A549 (cell line): ENCODE measurements at regions not wholly inside any gene's neighbourhood (a gene's known extent, or its start where the extent isn't known, plus 50 kb on each side); places are given as distances from the start of the nearest gene placed in this dataset.

Experiments
- ATAC-seq, 2 experiments: fragments of 200-7000 bp in 1 of 2; fragments of >200 bp in 1 of 2; cut with Nextera tagmentation in 1 of 2; cut with Tn5 transposase in 1 of 2; 3 replicates each; pipeline versions ENCODE4 v1.8.0 to v1.9.1; 2018 to 2020; ENCODE audit warnings: mild to moderate bottlenecking in 1 of 2, moderate library complexity in 1 of 2
- CTCF ChIA-PET: fragments of 300-600 bp; sonication (Branson Sonifier 250); formaldehyde crosslinking; extraction: SDS; loops from one replicate; lab custom pipeline; 2021; ENCODE audit warnings: antibody characterized with exemption, inconsistent platforms; lab: Yijun Ruan, JAX
- POLR2A ChIA-PET: fragments of 350-600 bp; formaldehyde crosslinking; extraction: SDS; loops from one replicate; lab custom pipeline; 2021; ENCODE audit warnings: antibody characterized with exemption, inconsistent platforms; lab: Yijun Ruan, JAX
- DNase-seq, 2 experiments: peaks; one replicate each; pipeline versions ENCODE4 v3.0.0 to v3.0.0-alpha.2; 2011 to 2016; ENCODE audit warnings: low read depth in 1 of 2, low spot score in 1 of 2
- FAIRE-seq: peaks from 2 replicates; lab custom pipeline; 2011; peaks lifted over from hg19 to GRCh38; lab: Jason Lieb, UNC
- H3K27ac ChIP-seq, 2 experiments: fragments of >200 bp; sonication (Bioruptor Twin); formaldehyde crosslinking; 3 replicates each; pipeline ENCODE4 v1.5.1; 2016 to 2017
- H3K4me1 ChIP-seq: fragments of >200 bp; sonication (Bioruptor Twin); formaldehyde crosslinking; 3 replicates; pipeline ENCODE4 v1.6.1; 2016
- H3K4me2 ChIP-seq: fragments of >200 bp; sonication (Bioruptor Twin); formaldehyde crosslinking; 3 replicates; pipeline ENCODE4 v1.6.1; 2016
- H3K4me3 ChIP-seq: fragments of >200 bp; sonication (Bioruptor Twin); formaldehyde crosslinking; 3 replicates; pipeline ENCODE4 v1.5.1; 2016
- H3K9me3 ChIP-seq: fragments of >200 bp; sonication (Bioruptor Twin); formaldehyde crosslinking; 3 replicates; pipeline ENCODE4 v1.6.1; 2016
- BCL3 ChIP-seq: fragments of >200 bp; sonication (Bioruptor Twin); formaldehyde crosslinking; IDR thresholded peaks from 3 replicates; pipeline ENCODE4 v1.6.1; 2016
- CHD2 ChIP-seq: fragments of 150-350 bp; IDR thresholded peaks from 2 replicates; pipeline ENCODE4 v1.6.1; 2014; ENCODE audit warnings: low read length; ENCODE audit not compliant: partially characterized antibody
- CHD4 ChIP-seq: fragments of 200-600 bp; sonication (generic); IDR thresholded peaks from 2 replicates; pipeline ENCODE4 v1.6.1; 2016; ENCODE audit warnings: antibody characterized with exemption, mild to moderate bottlenecking, borderline replicate concordance
- EHMT2 ChIP-seq: fragments of 200-600 bp; sonication (generic); IDR thresholded peaks from 2 replicates; pipeline ENCODE4 v1.6.1; 2016; ENCODE audit warnings: antibody characterized with exemption, low read depth, mild to moderate bottlenecking, moderate library complexity
- FOXS1 ChIP-seq: fragments of 250-450 bp; sonication (Bioruptor Pico); IDR thresholded peaks from 2 replicates; pipeline ENCODE4 v1.5.0; 2020; ENCODE audit warnings: mild to moderate bottlenecking, moderate library complexity
- HDAC2 ChIP-seq: fragments of 200-600 bp; sonication (generic); IDR thresholded peaks from 2 replicates; pipeline ENCODE4 v1.6.1; 2016
- HES2 ChIP-seq: fragments of >200 bp; sonication (Bioruptor Twin); formaldehyde crosslinking; IDR thresholded peaks from 2 replicates; pipeline ENCODE4 v1.6.1; 2016
- HOXA7 ChIP-seq: fragments of 250-450 bp; sonication (Bioruptor Pico); IDR thresholded peaks from 2 replicates; pipeline ENCODE4 v1.5.0; 2020; ENCODE audit warnings: mild to moderate bottlenecking, moderate library complexity
- JUN ChIP-seq, 2 experiments: fragments of >200 bp; sonication (Bioruptor Twin); formaldehyde crosslinking; IDR thresholded peaks; 2 replicates in 1 of 2; 3 replicates in 1 of 2; pipeline ENCODE4 v1.6.1; 2016 to 2017
- JUNB ChIP-seq: fragments of >200 bp; sonication (Bioruptor Twin); formaldehyde crosslinking; IDR thresholded peaks from 2 replicates; pipeline ENCODE4 v1.6.1; 2016
- KDM5A ChIP-seq: fragments of 200-600 bp; sonication (generic); IDR thresholded peaks from 2 replicates; pipeline ENCODE4 v1.6.1; 2016; ENCODE audit warnings: antibody characterized with exemption, mild to moderate bottlenecking
- PHF8 ChIP-seq: fragments of 200-600 bp; sonication (generic); IDR thresholded peaks from 2 replicates; pipeline ENCODE4 v1.6.1; 2016; ENCODE audit warnings: low read depth, mild to moderate bottlenecking, antibody characterized with exemption, moderate library complexity, borderline replicate concordance
- POLR2A ChIP-seq: IDR thresholded peaks from 2 replicates; pipeline ENCODE4 v1.6.1; 2012; ENCODE audit warnings: mild to moderate bottlenecking, low read length
- RAD21 ChIP-seq, 2 experiments: fragments of >200 bp in 1 of 2; sonication (Bioruptor Twin) in 1 of 2; formaldehyde crosslinking in 1 of 2; IDR thresholded peaks in 1 of 2; conservative IDR thresholded peaks in 1 of 2; 2 replicates in 1 of 2; 3 replicates in 1 of 2; pipeline ENCODE4 v1.6.1; 2012 to 2018; ENCODE audit warnings: inconsistent platforms in 1 of 2
- RARB ChIP-seq: fragments of 250-450 bp; sonication (Bioruptor Pico); IDR thresholded peaks from 2 replicates; pipeline ENCODE4 v1.8.0; 2021; ENCODE audit warnings: mild to moderate bottlenecking, moderate library complexity
- RCOR1 ChIP-seq: fragments of 150-350 bp; IDR thresholded peaks from 2 replicates; pipeline ENCODE4 v1.6.1; 2014; ENCODE audit warnings: antibody characterized with exemption, low read length, low read depth
- REST ChIP-seq: fragments of 200-600 bp; sonication (generic); IDR thresholded peaks from 2 replicates; pipeline ENCODE4 v1.6.1; 2016; ENCODE audit warnings: antibody characterized with exemption, mild to moderate bottlenecking, moderate library complexity
- RNF2 ChIP-seq: fragments of 200-600 bp; sonication (generic); IDR thresholded peaks from 2 replicates; pipeline ENCODE4 v1.6.1; 2016; ENCODE audit warnings: low read depth, mild to moderate bottlenecking, antibody characterized with exemption, moderate library complexity, borderline replicate concordance
- SMC3 ChIP-seq: fragments of >200 bp; sonication (Bioruptor Twin); formaldehyde crosslinking; IDR thresholded peaks from 3 replicates; pipeline ENCODE4 v1.6.1; 2018; ENCODE audit warnings: inconsistent platforms
- TFCP2L1 ChIP-seq: fragments of 250-450 bp; sonication (Bioruptor Pico); IDR thresholded peaks from 2 replicates; pipeline ENCODE4 v1.5.0; 2021; ENCODE audit warnings: mild to moderate bottlenecking
- USF2 ChIP-seq: fragments of 450-650 bp; IDR thresholded peaks from 2 replicates; pipeline ENCODE4 v1.6.1; 2014; ENCODE audit warnings: antibody characterized with exemption
- ZC3H11A ChIP-seq: fragments of 450-650 bp; IDR thresholded peaks from 2 replicates; pipeline ENCODE4 v1.6.1; 2014; ENCODE audit warnings: antibody characterized with exemption, mild to moderate bottlenecking
- ZFP36 ChIP-seq: fragments of 450-650 bp; IDR thresholded peaks from 2 replicates; pipeline ENCODE4 v1.6.1; 2014; ENCODE audit warnings: borderline replicate concordance; ENCODE audit not compliant: partially characterized antibody
- ZNF302 ChIP-seq: fragments of 250-450 bp; sonication (Bioruptor Pico); IDR thresholded peaks from 2 replicates; pipeline ENCODE4 v1.9.0; 2021; ENCODE audit warnings: inconsistent platforms, mild to moderate bottlenecking, moderate library complexity
- ZSCAN20 ChIP-seq: fragments of 250-450 bp; sonication (Bioruptor Pico); IDR thresholded peaks from 2 replicates; pipeline ENCODE4 v1.8.0; 2022; ENCODE audit warnings: mild to moderate bottlenecking, moderate library complexity
- WGBS: methylation state at CpG from one replicate; pipeline ENCODE4 v1.1.6; 2017; ENCODE audit errors: missing lambda C conversion rate; 5-methylcytosine and 5-hydroxymethylcytosine counted together

GRCh38 chr13:72284791-72285190 is 417.8 kb upstream of the DACH1 start:
- no peak for TF ChIP-seq EHMT2
- TF ChIP-seq JUN (IDR thresholded peaks at IDR 0.05): no peak
- TF ChIP-seq CHD4: no peak
- TF ChIP-seq POLR2A: no peak
- TF ChIP-seq RAD21 (conservative IDR thresholded peaks at IDR 0.05 in 1 of 2, IDR thresholded peaks at IDR 0.05 in 1 of 2): no peak
- TF ChIP-seq RARB (CRISPR knock-in tag): no peak
- TF ChIP-seq HES2: no peak
- TF ChIP-seq ZC3H11A: no peak
- TF ChIP-seq HDAC2: no peak
- TF ChIP-seq JUNB: no peak
- no peak for TF ChIP-seq HOXA7 (CRISPR knock-in tag)
- no peak for TF ChIP-seq FOXS1 (CRISPR knock-in tag)
- TF ChIP-seq CHD2: no peak
- no peak for TF ChIP-seq RNF2
- TF ChIP-seq ZFP36: no peak
- TF ChIP-seq, all 56 proteins: peak for 0
- H3K27ac ChIP-seq: no peak overlapping the region
- POLR2A ChIA-PET: no interaction called here
- no peak for ATAC-seq
- H3K4me3 ChIP-seq: no peak overlapping the region
- no peak overlapping the region for H3K4me2 ChIP-seq
- no peaks in the 10 kb centered on the region for H3K9me3 ChIP-seq
- no peak for DNase-seq
- no peak for FAIRE-seq
- 2% methylated on average over 2 of the region's 2 CpGs for WGBS
- CTCF ChIA-PET: no interaction called here
- H3K4me1 ChIP-seq: no peaks in the 10 kb centered on the region

- Histone ChIP-seq H3K27ac (no peak overlapping the region), H3K4me3 (no peak overlapping the region), H3K9me3 (no peaks in the 10 kb centered on the region), H3K4me1 (no peaks in the 10 kb centered on the region), H3K4me2 (no peak overlapping the region)
- FAIRE-seq: no peak
- 2% methylated on average over 1 of the region's 1 CpG for WGBS
- DNase-seq: no peak
- TF ChIP-seq ZSCAN20 (CRISPR knock-in tag) (no peak), KDM5A (no peak), POLR2A (no peak), TFCP2L1 (CRISPR knock-in tag) (no peak), ZNF302 (CRISPR knock-in tag) (no peak), PHF8 (no peak), BCL3 (no peak), USF2 (no peak), REST (no peak), HOXA7 (CRISPR knock-in tag) (no peak), JUNB (no peak), SMC3 (no peak), RAD21 (conservative IDR thresholded peaks at IDR 0.05 in 1 of 2, IDR thresholded peaks at IDR 0.05 in 1 of 2) (no peak), RCOR1 (no peak), JUN (IDR thresholded peaks at IDR 0.05) (no peak)
- POLR2A ChIA-PET: no interaction called here
- no peak for ATAC-seq
- CTCF ChIA-PET: no interaction called here
These were observed 394.7 kb upstream of the DACH1 start for GRCh38 chr13:72261732-72262131.
